Stimulated activated CD4-positive, alpha-beta T cell treated with anti-CD3 and anti-CD28 coated beads, Interleukin-1b, Interleukin-23, amount 100 ng/mL, for 1 hour (primary cell): ENCODE measurements at regions not wholly inside any gene's neighbourhood (a gene's known extent, or its start where the extent isn't known, plus 50 kb on each side); places are given as distances from the start of the nearest gene placed in this dataset.

Experiments
- DNase-seq, 2 donors: peaks; one replicate each; pipeline ENCODE4 v3.0.0-alpha.2; 2020; ENCODE audit warnings: low read depth in 2 of 2

DNA sequence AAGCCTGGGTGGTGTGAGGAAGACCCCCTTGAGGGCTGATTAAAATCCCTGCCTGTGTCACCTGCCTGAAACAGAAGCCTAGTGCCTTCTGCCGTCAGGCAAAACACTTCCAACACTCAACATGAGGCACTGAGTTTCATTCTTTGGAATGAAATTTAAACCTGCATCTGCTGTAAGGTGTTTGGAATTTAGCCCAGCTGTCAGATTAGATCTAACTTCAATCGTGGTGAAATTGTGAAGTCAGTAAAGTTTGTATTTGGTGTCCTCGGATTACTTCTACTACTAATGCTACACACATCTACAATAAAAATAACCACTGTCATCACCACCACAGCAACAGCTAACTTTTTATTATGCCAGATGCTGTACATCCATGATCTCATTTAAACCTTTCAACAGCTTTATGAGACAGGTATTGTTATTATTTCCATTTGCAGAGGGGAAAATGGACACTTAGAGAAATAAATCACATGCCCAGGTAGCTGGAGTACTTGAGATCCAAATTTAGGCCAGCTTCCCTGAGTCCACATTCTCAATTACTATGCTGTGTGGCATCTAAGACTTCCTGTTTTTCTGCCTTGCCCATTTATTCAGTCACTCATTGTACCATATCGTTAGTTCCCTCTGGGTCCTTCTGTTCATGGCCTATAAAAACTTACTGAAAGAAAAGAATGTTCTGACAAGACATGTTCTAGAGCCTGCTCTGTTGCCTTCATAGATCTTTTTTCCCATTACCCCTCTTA, 98.2 kb upstream of the GCFC2 start:
- no peak for DNase-seq

- DNase-seq: no peak
These were observed 97.3 kb upstream of the GCFC2 start for GRCh38 chr2:75807992-75808391.

DNA sequence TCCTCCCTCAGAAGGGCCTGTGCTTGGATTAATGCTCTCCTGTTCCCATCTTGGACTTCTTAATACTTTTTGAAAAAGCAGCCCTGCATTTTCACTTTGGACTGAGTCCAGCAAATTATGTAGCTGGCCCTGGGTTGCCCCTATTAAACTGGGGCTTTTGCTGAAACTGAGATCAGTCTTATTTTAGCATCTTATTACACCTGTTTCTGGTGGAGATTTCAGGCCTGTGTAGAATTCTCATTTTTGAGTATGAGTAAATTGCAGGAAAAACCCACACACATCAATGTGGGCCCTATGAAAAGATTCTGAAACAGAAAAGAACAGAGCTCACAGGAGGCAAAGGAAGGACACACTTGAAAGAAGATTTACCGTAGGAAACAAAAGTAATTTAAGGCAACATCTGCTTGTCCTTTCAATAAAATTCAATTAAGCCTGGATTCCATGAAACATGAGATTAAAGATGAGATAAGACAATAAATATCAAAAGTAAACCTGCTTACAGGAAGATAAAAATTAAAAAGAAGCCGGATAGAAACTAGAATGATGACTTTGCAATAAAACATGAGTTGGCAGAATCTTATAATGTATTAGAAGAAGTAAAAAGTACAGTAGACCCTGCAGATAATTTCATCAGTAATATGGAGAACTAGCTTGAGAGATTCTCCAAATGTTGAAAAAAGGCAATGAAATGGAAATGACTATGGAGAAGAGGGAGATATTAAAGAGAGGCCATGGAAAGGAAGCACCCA, 90.7 kb upstream of the GCFC2 start:
- no peak for DNase-seq

- DNase-seq: no peak
These were observed 89.7 kb upstream of the GCFC2 start for GRCh38 chr2:75800456-75800855.

- no peak for DNase-seq
These were observed 89.1 kb upstream of the GCFC2 start for GRCh38 chr2:75799859-75800258.

GRCh38 chr2:75798569-75798968, 87.9 kb upstream of the GCFC2 start:
- no peak for DNase-seq

DNA sequence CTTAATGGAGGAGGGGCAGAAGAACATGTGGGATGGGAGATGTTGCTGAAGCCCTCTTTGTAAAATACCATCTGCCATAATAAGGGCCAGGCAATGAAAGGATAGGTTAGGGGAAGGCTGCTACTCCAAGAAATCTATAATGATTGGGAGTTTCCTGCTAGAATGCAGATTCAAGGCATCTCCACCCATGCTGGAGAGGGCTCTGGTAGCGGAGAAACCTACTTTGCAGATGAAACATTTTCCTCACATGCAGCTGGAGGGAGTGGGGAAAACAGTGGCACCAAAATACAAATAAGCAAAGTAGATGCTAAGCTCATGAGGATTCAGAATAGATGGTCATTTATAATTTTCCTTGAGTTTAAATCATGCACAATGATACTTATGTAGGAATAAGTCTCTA, 82.3 kb upstream of the GCFC2 start:
- DNase-seq: no peak

GRCh38 chr2:75792146-75792545, 81.4 kb upstream of the GCFC2 start:
- no peak for DNase-seq

DNA sequence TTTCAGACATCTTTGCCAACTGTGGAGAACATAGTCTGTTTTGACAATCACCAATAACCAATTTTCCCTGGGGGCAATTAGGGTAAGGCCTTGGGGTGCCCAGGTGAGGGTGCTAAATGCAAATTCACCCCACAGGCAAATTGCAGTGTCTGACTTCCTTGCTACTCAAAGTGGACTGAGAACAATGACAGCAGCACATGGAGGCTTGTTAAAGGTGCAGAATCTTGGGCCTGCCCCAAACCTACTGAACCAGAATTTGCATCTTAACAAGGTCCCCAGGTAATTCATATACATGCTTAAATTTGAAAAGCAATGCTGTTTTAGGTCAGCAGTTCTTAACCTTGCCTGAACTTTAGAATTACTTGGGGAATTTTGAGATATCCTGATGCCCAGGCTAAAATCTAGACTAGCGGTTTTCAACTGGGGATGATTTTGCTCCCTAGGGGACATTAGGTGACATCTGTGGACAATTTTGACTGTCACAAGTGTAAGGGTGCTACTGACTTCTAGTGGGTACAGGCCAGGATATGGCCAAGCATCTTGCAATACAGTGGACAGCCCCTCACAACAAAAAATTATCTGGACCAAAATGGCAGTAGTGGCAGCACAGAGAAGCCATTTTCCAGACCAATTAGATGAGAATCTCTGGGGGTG, 80.2 kb upstream of the GCFC2 start:
- DNase-seq: no peak

DNA sequence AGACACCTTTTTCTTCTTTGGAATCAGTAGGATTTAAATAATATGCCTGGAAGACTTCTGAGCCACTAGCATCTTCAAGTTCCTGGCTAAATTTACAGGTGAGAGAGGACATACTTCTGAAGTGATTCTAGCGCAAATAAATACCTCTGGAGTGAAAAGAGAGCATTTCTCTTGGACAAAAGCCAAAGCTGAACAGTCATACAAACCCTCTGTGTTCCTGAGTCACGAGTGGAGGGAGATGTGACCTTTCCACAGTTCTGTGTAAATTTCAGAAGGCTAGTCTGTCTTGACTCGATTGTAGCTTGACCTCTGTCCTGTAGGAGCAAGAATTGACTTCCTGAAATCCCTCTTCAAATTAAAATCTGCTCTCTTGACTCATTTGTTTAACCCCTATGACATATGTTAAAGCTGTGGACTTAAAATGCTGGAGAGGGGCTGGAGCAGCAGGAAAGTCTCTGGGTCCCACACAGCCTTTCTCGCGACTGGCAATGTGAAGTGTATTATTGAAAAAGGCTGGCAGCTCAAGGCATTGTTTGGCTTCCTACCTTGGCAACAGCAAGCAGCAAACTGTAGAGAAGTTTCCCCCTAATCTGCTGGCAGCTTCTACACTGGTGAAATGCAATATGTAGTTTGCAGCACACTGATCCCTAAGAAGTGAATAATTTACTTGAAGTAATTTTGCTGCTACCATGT, 79.6 kb upstream of the GCFC2 start:
- no peak for DNase-seq

- no peak for DNase-seq
These were observed 78.2 kb upstream of the GCFC2 start for GRCh38 chr2:75788902-75789301.

GRCh38 chr2:75788154-75788553, 77.4 kb upstream of the GCFC2 start:
- DNase-seq: no peak

DNA sequence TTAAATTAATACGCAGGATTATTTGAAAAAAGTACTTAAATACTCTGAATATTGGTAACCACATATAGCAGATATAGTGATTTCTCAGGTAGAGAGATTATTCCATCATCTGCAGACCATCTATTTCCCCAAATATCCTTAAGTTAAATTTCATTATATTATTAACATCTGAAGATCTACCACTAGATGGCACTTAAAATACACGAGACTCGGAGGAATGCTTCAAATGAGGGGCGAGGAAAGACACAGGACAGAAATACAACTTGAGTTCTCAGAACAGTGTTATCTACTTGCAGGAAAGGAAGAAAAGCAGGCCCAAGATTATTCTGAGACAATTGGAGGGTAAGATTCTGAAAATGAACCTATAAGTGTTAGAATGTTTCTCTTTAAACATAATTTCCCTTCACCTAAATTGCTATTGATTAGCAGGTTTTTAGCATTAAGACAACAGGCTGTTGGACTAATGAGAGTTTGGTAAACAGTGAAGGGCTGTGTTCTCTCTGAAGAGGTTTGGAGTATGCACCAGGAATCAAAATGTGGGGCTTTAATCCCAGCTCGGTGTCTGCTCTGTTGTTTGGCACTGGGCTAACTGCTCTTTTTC, 76.9 kb upstream of the GCFC2 start:
- no peak for DNase-seq

DNA sequence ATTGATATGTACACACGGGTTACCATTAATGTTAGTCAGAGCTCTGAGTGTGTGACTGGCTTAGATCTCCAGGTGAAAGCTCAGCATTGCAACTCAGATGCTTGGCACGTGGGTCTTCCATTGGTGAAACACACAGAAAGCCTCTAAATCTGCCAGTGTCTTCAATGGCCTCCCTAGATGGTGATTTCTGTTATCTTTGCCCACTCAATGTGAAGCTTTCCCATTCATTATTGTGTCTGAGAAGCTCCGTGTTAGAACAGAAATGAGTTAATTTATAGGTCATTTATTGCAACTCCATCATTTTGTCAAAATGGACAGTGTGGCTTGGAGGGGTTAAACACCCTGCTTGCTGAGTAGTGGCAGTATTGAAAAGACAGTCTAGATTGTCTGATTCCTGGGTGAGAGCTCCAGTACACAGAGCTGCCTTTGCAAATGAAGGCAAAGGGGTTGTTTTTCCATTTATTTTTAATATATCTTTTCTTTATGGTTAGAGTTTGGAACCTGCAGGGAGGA, 64.7 kb upstream of the GCFC2 start:
- DNase-seq: no peak

- no peak for DNase-seq
These were observed 62.4 kb upstream of the GCFC2 start for GRCh38 chr2:75772908-75773630.

GRCh38 chr2:75765798-75766197, 55.1 kb upstream of the GCFC2 start:
- no peak for DNase-seq

- DNase-seq: no peak
These were observed 53.9 kb upstream of the GCFC2 start for GRCh38 chr2:75764611-75765010.
